ENCODE measurements at regions not wholly inside any gene's neighbourhood (a gene's known extent, or its start where the extent isn't known, plus 50 kb on each side); places are given as distances from the start of the nearest gene placed in this dataset.
A peak's percentile ranks its signal among the peaks of the same experiment; 100 is the strongest.
"Not testable (repeated sequence)": the region's sequence is repeated elsewhere in the genome, so short reads cannot be mapped to it uniquely, and the experiment has no call there.

GRCh38 chr9:38244971-38245370 lies 147.5 kb upstream of the ALDH1B1 start:
- Mint-ChIP-seq H3K36me3 (ENCODE audit: low read depth) (peaks cover 4% of the 10 kb centered on the region), H3K9me3 (peaks cover 10% of the 10 kb centered on the region), H3K27me3 (ENCODE audit: low read depth) (peaks cover 15% of the 10 kb centered on the region), H3K4me3 (no peak overlapping the region), H3K4me1 (no peaks in the 10 kb centered on the region), H3K27ac (no peak overlapping the region)
- TF ChIP-seq, protein P1, sequence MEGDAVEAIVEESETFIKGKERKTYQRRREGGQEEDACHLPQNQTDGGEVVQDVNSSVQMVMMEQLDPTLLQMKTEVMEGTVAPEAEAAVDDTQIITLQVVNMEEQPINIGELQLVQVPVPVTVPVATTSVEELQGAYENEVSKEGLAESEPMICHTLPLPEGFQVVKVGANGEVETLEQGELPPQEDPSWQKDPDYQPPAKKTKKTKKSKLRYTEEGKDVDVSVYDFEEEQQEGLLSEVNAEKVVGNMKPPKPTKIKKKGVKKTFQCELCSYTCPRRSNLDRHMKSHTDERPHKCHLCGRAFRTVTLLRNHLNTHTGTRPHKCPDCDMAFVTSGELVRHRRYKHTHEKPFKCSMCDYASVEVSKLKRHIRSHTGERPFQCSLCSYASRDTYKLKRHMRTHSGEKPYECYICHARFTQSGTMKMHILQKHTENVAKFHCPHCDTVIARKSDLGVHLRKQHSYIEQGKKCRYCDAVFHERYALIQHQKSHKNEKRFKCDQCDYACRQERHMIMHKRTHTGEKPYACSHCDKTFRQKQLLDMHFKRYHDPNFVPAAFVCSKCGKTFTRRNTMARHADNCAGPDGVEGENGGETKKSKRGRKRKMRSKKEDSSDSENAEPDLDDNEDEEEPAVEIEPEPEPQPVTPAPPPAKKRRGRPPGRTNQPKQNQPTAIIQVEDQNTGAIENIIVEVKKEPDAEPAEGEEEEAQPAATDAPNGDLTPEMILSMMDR (IDR thresholded peaks at IDR 0.05; ENCODE audit: unreplicated experiment in 3 of 3) = no peak

DNA sequence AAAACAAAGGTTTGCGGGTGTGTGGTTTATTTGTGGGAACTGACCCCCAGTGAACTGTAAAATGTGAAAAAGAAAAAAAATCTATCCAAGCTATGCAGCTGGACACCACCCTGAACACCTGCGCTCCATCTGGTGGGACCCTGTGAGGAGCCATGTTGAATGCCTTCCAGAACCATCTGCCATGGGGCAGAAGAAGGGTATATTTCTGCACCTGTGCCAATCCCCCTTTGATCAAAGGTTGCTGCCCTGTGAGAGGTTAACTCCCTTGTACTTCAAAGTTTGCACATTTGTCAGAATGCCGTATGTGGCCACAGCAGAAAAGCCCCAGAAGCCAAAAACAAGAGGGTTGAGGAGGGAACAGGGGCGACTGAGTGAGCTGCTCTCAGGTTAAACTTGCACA lies 148.5 kb upstream of the ALDH1B1 start:
- TF ChIP-seq, protein P1 (IDR thresholded peaks at IDR 0.05; ENCODE audit: unreplicated experiment in 3 of 3) = no peak
- Mint-ChIP-seq H3K36me3 (ENCODE audit: low read depth) (peaks cover 4% of the 10 kb centered on the region), H3K4me1 (no peaks in the 10 kb centered on the region), H3K9me3 (peaks cover 12% of the 10 kb centered on the region), H3K27me3 (ENCODE audit: low read depth) (peaks cover 14% of the 10 kb centered on the region), H3K4me3 (no peak overlapping the region), H3K27ac (no peak overlapping the region)

GRCh38 chr9:38242151-38242550 lies 150.4 kb upstream of the ALDH1B1 start:
- not testable (repeated sequence) for H3K4me3 Mint-ChIP-seq

DNA sequence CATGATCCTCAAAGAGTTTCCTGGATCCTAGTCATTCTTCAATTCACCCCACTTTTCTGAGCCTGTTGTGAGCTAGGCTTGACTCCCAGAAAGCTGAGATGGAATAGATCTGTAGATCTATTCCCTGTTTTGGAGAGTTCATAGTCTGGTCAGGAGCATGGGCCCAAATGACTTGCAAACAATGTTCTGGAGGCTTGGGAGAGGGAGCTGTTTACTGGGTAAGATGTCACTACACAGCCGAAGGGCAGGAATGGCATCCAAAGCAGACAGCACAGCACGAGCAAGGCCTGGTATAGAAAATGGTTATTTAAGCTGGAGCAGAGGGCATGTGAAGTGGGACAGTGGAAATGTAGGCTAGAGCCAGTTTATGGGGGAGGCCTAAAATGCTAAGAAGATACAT lies 152.5 kb upstream of the ALDH1B1 start:
- H3K27ac Mint-ChIP-seq = no peak overlapping the region
- H3K36me3 Mint-ChIP-seq (ENCODE audit: low read depth) = peaks cover 4% of the 10 kb centered on the region
- H3K9me3 Mint-ChIP-seq = peaks cover 11% of the 10 kb centered on the region
- H3K27me3 Mint-ChIP-seq (ENCODE audit: low read depth) = peaks cover 20% of the 10 kb centered on the region
- TF ChIP-seq, protein P1 (IDR thresholded peaks at IDR 0.05; ENCODE audit: unreplicated experiment in 3 of 3) = no peak
- no peak overlapping the region for H3K4me3 Mint-ChIP-seq
- no peaks in the 10 kb centered on the region for H3K4me1 Mint-ChIP-seq

More at GRCh38 chr9:38242151-38242550, 150.4 kb upstream of the ALDH1B1 start:
- H3K27me3 Mint-ChIP-seq (ENCODE audit: low read depth) = peaks cover 16% of the 10 kb centered on the region
- H3K9me3 Mint-ChIP-seq = peaks cover 11% of the 10 kb centered on the region
- H3K36me3 Mint-ChIP-seq (ENCODE audit: low read depth); H3K27ac Mint-ChIP-seq; H3K4me1 Mint-ChIP-seq: not testable (repeated sequence)

DNA sequence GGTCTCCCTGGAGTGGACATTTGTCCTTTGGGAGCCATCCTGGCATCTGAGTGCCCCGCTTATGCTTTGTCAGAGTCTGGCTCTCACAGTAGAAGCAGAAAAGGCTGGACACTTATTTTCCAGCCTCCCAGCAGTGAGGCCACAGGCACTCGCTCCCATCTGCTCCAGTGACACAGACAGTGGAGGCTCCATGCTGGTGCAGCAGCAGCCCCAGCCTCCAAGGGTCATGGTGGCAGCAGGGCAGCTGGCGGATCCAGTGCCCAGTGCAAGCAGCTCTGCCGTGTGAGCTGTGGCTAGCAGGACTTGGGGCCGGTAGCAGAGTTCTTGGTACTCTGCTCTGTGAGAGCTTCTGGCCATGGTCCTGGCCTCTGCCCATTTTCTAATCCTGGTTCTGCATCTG lies 157.3 kb upstream of the ALDH1B1 start:
- TF ChIP-seq, protein P1 (IDR thresholded peaks at IDR 0.05; ENCODE audit: unreplicated experiment in 3 of 3) = no peak

DNA sequence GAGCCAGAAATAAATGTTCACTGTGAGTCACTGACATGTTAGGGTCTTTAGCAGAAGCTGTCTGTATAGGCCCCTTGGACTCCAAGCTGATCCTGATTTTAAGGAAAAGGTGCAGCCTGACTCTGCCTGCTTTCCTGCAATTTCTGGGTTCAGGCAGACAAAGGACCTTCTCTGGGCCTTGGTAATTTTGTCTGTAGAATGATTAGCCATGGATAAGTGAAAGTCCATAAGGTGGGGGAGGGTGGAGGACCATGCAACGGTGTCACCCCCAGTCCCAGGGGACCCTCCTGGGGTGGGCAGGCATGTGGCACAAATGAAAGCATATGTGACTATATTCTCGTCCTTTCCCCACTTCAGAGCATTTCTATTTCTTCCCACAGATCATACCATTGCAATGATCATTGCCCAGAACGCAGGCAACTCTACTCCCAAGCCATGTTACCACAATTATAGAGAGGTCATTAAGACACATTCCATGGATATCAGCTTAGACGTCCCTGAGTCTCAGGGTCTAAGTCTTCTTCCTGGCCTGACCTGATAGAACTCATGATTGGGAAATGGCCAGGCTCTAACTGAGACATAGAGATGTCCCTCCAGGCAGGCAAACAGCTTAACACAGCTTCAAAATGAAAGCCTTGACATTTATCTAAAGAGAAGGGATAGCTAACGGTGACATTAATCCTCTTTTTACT lies 157.9 kb upstream of the ALDH1B1 start:
- H3K4me1 Mint-ChIP-seq = no peaks in the 10 kb centered on the region
- H3K4me3 Mint-ChIP-seq = no peak overlapping the region
- peaks cover 2% of the 10 kb centered on the region for H3K9me3 Mint-ChIP-seq
- peak overlapping the region in 1 of 3 experiments; percentile 16 for H3K27ac Mint-ChIP-seq
- no peaks in the 10 kb centered on the region for H3K36me3 Mint-ChIP-seq (ENCODE audit: low read depth)
- H3K27me3 Mint-ChIP-seq (ENCODE audit: low read depth) = peaks cover 30% of the 10 kb centered on the region
- TF ChIP-seq, protein P1 (IDR thresholded peaks at IDR 0.05; ENCODE audit: unreplicated experiment in 3 of 3) = no peak

More for the DNA sequence above, 157.3 kb upstream of the ALDH1B1 start:
- no peaks in the 10 kb centered on the region for H3K36me3 Mint-ChIP-seq (ENCODE audit: low read depth)
- no peak overlapping the region for H3K4me3 Mint-ChIP-seq
- peaks cover 6% of the 10 kb centered on the region for H3K9me3 Mint-ChIP-seq
- peaks cover 35% of the 10 kb centered on the region for H3K27me3 Mint-ChIP-seq (ENCODE audit: low read depth)
- no peak overlapping the region for H3K27ac Mint-ChIP-seq
- H3K4me1 Mint-ChIP-seq = no peaks in the 10 kb centered on the region

Data from nephron (organoid).